H1 (cell line): ENCODE measurements at regions not wholly inside any gene's neighbourhood (a gene's known extent, or its start where the extent isn't known, plus 50 kb on each side); places are given as distances from the start of the nearest gene placed in this dataset.

Source experiments
- BACH1 ChIP-seq: IDR thresholded peaks from 2 replicates; pipeline ENCODE4 v1.6.1; 2012; ENCODE audit warnings: low read length, improper control_type of control experiment
- GABPA ChIP-seq: IDR thresholded peaks from 2 replicates; pipeline ENCODE4 v1.6.1; 2011; ENCODE audit warnings: mild to moderate bottlenecking, low read length, moderate library complexity, borderline replicate concordance; ENCODE audit not compliant: insufficient read depth
- POLR2AphosphoS5 ChIP-seq: IDR thresholded peaks from 2 replicates; pipeline ENCODE4 v1.6.1; 2011; ENCODE audit warnings: low read depth, low read length
- TAF1 ChIP-seq: IDR thresholded peaks from 2 replicates; pipeline ENCODE4 v1.6.1; 2011; ENCODE audit warnings: mild to moderate bottlenecking, low read depth, low read length
- TF ChIP-seq, protein P1 (sequence below), 3 experiments: IDR thresholded peaks; 1 replicate in 2 of 3; 2 replicates in 1 of 3; pipeline versions ENCODE4 v1.5.1 to v1.6.1; 2011; ENCODE audit warnings: low read length in 3 of 3, mild to moderate bottlenecking in 3 of 3, inconsistent platforms in 2 of 3, low read depth in 1 of 3, moderate library complexity in 1 of 3; ENCODE audit not compliant: insufficient read depth in 1 of 3; ENCODE audit errors: control extremely low read depth in 1 of 3

DNA sequence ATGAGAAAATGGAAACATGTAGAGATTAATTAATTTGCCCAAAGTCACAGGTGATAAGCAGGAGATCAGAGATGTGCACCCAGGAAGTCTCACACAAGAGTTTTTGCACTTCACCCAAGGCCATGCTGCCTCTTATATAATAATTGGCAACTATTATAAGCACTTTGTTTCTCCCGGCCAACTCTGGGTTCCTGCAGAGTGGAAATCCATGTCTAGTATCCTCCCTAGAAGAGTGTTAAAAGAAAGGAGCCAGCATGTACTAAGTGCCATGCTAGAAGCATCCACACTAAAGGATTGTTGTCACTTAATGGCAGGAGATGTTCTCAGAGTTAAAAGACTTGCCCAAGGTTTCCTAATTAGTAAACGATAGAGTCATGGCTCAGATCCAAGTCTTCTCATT lies 470.3 kb downstream of the OMA1 start:
- TF ChIP-seq GABPA = no peak
- TF ChIP-seq, protein P1, sequence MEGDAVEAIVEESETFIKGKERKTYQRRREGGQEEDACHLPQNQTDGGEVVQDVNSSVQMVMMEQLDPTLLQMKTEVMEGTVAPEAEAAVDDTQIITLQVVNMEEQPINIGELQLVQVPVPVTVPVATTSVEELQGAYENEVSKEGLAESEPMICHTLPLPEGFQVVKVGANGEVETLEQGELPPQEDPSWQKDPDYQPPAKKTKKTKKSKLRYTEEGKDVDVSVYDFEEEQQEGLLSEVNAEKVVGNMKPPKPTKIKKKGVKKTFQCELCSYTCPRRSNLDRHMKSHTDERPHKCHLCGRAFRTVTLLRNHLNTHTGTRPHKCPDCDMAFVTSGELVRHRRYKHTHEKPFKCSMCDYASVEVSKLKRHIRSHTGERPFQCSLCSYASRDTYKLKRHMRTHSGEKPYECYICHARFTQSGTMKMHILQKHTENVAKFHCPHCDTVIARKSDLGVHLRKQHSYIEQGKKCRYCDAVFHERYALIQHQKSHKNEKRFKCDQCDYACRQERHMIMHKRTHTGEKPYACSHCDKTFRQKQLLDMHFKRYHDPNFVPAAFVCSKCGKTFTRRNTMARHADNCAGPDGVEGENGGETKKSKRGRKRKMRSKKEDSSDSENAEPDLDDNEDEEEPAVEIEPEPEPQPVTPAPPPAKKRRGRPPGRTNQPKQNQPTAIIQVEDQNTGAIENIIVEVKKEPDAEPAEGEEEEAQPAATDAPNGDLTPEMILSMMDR (IDR thresholded peaks at IDR 0.05; ENCODE audit: control extremely low read depth in 1 of 3, insufficient read depth in 1 of 3, low read depth in 1 of 3, low read length in 3 of 3) = no peak
- TF ChIP-seq POLR2AphosphoS5 = no peak
- TF ChIP-seq BACH1 = no peak
- no peak for TF ChIP-seq TAF1
